ENCODE measurements at regions not wholly inside any gene's neighbourhood (a gene's known extent, or its start where the extent isn't known, plus 50 kb on each side); places are given as distances from the start of the nearest gene placed in this dataset.

- no peak for DNase-seq (ENCODE audit: low read depth in 2 of 2)
Measured at GRCh38 chr4:151988591-151988990, 227.8 kb upstream of the GATB start.

- no peak for DNase-seq (ENCODE audit: low read depth in 2 of 2)
Measured at GRCh38 chr4:151987606-151988005, 226.8 kb upstream of the GATB start.

DNA sequence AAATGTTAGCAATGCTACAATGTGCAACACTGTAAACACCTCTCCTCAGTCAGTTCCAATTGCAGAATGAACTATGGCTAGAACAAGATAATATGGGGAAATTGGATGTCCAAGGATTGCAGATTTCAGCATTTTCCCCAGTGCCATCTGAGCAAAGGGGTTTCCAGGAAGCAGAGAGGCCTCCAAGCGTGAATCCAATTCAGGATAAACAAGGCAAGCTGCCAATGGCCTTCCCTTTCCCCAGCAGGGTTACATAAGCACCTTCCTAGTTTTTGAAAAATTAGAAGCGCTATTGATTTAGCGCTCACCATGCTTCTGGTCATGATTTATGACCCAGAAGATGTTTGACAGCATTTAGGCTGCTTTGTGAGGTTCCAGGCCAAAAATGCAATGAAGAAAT lies 223.0 kb upstream of the GATB start:
- no peak for DNase-seq (ENCODE audit: low read depth in 2 of 2)

- DNase-seq (ENCODE audit: low read depth in 2 of 2), result no peak
Measured at GRCh38 chr4:151979819-151980218, 219.0 kb upstream of the GATB start.

DNA sequence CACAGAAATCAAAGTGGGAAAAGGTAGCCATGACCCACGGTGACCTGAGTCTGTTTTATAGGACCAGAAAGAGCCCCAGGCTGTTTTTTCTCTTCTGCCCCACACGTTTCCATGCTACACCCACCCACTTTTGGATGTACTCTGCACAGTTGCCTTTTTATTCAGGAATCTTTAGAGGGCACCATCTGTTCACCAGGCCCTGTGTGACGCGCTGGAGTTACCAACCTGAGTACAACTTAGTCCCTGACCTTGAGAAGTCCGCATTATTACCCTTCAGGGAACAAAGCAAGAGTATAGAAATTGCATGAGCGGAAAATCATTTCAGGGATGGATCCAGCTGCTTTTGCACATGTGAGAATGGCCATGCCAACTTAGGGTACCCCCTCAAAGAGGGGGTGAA lies 207.8 kb upstream of the GATB start:
- DNase-seq (ENCODE audit: low read depth in 2 of 2), result no peak

DNA sequence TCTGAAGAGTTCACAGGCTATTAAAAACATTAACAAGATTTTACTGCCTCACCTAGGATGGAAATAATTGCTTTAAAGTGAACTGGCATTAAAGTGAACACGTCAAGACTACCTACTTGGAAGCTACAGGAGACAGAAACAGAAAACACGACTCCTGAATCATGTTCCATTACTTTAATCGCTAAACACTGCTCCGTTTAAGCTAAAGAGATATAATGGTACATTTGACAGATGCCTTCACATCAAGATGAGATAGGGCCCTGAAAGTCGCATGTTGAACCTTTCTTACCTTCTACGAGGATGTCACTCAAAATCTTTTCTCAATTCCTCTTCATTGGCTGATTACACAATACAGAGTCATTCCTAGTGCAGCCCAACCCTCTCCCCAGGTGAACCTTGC lies 206.3 kb upstream of the GATB start:
- DNase-seq (ENCODE audit: low read depth in 2 of 2), result no peak

GRCh38 chr4:151962138-151962823 lies 201.5 kb upstream of the GATB start:
- DNase-seq (ENCODE audit: low read depth in 2 of 2), result no peak

- DNase-seq (ENCODE audit: low read depth in 2 of 2), result no peak
Measured at GRCh38 chr4:151961456-151961855, 200.6 kb upstream of the GATB start.

GRCh38 chr4:151960449-151961230 lies 199.8 kb upstream of the GATB start:
- no peak for DNase-seq (ENCODE audit: low read depth in 2 of 2)

DNA sequence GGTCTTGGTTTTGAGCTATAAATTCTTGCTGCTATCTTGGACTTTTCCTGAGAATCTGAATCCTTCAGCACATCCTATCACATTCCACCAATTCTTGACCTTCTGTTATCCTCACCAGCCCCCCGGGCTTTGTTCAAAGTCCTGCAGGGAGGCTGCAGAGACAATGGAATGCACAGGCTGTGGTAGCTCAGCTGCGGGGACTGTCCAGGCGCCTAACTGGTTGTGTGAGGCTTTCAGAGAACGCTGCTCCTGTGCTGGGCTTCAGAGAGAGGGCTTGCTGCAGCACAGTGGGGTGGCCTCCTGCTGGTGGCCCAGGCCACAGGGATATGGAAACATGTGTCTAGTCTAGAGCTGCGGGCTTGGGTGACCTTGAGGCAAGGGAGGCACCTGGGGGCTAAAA lies 196.3 kb upstream of the GATB start:
- no peak for DNase-seq (ENCODE audit: low read depth in 2 of 2)

GRCh38 chr4:151955721-151956380 lies 195.0 kb upstream of the GATB start:
- DNase-seq (ENCODE audit: low read depth in 2 of 2), result no peak

DNA sequence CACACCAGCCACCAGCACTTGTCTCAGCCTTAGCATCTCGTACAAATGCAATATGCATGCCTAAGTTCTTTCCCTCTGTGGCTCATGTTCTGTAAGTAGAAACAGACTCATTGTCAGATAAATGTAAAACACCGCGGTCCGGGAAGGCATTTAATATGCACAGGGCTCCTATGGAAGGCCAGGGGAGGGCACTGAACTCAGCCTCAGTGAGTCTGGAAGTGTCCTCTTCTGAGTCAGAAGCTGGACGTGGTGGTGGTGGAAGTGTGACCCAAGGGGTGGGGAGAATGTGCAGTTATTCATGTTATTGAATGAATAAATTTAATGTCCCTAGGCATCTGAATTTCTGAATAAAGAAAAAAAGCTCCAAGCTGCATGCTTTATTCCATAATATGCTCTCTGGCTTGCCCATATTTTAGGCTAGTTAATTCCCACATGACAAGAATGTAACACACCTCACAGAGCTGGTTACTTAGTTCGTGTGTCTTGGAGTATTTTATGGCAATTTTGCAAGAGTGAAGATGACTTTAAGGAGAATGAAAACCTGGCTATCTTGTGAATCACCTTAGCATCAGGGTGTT lies 193.1 kb upstream of the GATB start:
- no peak for DNase-seq (ENCODE audit: low read depth in 2 of 2)

DNA sequence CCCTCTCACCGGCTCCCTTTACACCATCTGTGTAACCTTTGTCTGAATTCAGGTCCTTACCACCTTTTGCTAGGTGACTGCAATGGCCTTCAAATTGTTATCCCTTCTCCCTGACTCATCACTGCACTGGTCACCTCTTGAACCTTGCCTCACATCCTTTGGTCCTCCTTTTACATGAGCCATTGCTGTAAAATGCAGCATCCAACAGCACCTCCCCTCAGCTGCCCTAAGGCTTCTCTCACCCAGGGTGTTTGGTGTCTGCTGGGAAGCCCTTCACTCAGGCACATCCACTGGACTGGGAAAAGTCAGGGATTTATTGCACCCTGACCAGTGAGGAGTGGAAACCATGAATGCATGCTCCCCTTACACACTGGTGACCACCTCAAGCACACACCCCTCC lies 192.5 kb upstream of the GATB start:
- no peak for DNase-seq (ENCODE audit: low read depth in 2 of 2)

- no peak for DNase-seq (ENCODE audit: low read depth in 2 of 2)
Measured at GRCh38 chr4:151952711-151953254, 192.0 kb upstream of the GATB start.

GRCh38 chr4:151952137-151952536 lies 191.3 kb upstream of the GATB start:
- no peak for DNase-seq (ENCODE audit: low read depth in 2 of 2)

GRCh38 chr4:151951671-151952050 lies 190.9 kb upstream of the GATB start:
- no peak for DNase-seq (ENCODE audit: low read depth in 2 of 2)

DNA sequence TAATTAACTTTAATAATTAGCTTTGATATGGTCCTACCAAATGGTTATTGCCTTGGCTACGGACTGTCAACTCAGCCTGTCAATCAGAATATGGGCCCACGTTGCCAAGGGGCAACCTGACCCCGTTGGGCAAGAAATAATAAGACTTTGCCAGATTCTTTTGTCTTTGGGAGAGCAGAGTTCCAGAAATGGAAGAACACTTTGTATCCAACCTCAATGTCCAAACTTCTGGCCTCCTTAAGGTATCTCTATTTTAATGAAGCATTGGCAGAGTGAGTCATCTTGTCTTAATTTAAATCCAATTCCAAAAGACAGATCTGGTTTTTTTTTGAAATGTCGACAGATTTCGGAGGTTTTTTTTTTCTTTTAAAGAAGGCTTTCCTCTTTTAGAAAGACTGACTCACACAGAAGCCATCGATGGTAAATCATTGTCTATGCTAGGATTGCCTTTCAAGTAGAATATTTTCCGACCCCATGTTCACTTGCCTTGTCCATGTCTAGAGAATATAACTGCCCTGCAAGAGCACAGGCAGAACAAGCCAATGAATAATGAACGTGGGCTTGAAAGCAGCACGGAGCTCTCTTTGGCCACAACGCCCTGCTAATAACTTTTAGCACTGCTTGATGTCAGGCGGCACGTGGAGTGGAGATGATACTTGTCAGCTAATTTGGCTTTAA lies 190.3 kb upstream of the GATB start:
- DNase-seq (ENCODE audit: low read depth in 2 of 2), result no peak

GRCh38 chr4:151948351-151949016 lies 187.7 kb upstream of the GATB start:
- no peak for DNase-seq (ENCODE audit: low read depth in 2 of 2)

DNA sequence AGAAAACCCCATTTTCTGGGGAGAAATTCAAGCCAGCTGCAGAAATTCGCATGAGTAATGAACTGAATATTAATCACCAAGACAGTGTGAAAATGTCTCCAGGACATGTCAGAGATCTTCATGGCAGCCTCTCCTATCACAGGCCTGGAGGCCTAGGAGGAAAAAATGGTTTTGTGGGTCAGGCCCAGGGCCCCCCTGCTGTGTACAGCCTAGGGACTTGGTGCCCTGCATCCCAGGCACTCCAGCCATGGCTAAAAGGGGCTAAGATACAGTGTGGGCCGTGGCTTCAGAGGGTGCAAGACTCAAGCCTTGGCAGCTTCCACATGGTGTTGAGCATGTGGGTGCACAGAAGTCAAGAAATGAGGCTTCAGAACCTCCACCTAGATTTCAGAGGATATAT lies 185.9 kb upstream of the GATB start:
- DNase-seq (ENCODE audit: low read depth in 2 of 2), result no peak

DNA sequence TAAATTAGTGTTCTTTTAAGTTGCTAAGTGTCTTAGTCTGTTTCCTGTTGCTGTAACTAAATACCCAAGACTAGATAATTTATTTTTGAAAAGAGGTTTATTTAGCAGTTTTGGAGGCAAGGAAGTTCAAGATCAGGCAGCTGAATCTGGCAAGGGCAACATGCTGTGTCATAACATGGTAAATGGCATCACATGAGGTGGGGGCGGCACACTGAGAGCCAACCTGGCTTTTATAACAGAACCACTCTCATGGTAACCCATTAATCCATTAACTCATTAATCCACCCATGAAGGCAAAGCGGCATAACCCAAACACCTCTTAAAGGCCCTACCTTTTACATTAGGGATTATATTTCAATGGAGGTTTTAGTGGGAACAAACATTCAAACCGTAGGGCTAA lies 182.2 kb upstream of the GATB start:
- no peak for DNase-seq (ENCODE audit: low read depth in 2 of 2)

DNA sequence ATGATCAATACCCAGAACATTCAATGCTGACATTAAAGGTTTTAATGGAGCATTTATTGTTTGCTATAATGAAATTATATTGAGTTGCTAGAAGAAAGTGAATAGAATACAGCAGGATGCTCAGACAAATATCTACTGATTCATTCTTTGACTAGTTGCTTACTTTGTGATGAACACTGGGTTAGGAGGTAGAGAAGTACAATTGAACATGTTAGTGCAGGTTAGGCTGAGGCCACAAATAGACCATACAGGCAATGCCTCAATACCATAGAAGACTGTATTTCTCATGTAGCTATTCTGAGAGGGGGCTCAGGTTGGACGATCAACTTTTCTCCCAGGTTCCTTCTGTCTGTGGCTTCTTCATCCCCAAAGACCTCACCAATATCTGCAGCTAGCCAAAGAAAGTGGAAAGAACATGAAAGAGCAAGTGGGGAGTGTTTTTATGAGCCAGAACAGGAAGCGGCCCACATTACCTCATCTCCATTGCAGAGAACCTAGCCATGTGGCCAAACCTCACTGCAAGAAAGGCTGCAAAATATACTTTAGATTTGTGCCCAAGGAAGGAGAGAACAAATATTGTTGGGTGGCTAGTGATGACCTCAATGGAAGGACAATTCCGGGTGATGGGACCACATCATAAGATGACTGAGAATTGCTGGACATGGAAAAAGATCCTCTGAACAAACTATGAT lies 180.3 kb upstream of the GATB start:
- no peak for DNase-seq (ENCODE audit: low read depth in 2 of 2)

Data from activated CD4-positive, alpha-beta T cell treated with anti-CD3 and anti-CD28 coated beads for 24 hours (primary cell).